GM18519 (cell line): ENCODE measurements at regions not wholly inside any gene's neighbourhood (a gene's known extent, or its start where the extent isn't known, plus 50 kb on each side); places are given as distances from the start of the nearest gene placed in this dataset.

Source experiments
- ATAC-seq: cut with Tn5 transposase; IDR thresholded peaks from one replicate; pipeline ENCODE4 v1.9.1; 2021; ENCODE audit warnings: mild to moderate bottlenecking, moderate library complexity; ENCODE audit not compliant: unreplicated experiment, low FRiP score

GRCh38 chr14:29242755-29243754, 476.5 kb downstream of the FOXG1 start:
- no peak for ATAC-seq

DNA sequence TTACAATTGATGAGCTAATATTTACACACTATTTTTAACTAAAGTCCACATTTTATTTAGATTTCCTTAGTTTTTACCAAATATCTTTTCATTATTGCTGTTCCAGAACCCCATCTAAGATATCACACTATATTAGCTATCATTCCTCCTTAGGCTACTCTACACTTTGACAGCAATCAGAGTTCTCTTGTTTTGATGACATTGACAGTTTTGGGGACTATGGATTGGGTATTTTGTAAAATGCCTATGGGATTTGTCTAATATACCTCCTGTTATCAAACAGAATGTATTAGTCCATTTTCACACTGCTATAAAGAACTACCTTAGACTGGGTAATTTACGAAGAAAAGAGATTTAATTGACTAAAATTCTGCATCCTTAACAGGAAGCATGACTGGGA, 489.1 kb downstream of the FOXG1 start:
- no peak for ATAC-seq

- ATAC-seq: no peak
Measured at GRCh38 chr14:29262979-29263378, 496.4 kb downstream of the FOXG1 start.

DNA sequence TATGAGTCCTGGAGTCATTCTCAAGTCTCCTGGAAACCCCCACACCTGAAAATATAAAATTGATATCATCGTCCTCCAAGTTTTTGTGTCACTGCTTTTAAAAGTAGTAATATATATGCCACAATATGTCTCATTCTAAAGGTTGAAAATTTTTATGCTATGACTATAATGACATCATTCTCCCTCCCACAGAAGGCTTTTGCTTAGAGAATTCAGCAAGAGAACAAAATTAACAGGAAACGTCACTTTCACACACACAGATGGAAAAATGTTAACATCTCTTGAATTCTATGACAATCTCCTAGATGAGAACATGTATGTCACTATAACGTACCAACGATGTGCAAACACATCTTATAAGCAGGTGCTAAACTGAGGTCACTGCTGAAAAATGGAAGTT, 498.3 kb downstream of the FOXG1 start:
- no peak for ATAC-seq

- ATAC-seq: no peak
Measured at GRCh38 chr14:29265852-29266251, 499.3 kb downstream of the FOXG1 start.

- no peak for ATAC-seq
Measured at GRCh38 chr14:29271669-29272068, 505.1 kb downstream of the FOXG1 start.

GRCh38 chr14:29273513-29273912, 506.9 kb downstream of the FOXG1 start:
- ATAC-seq: no peak

DNA sequence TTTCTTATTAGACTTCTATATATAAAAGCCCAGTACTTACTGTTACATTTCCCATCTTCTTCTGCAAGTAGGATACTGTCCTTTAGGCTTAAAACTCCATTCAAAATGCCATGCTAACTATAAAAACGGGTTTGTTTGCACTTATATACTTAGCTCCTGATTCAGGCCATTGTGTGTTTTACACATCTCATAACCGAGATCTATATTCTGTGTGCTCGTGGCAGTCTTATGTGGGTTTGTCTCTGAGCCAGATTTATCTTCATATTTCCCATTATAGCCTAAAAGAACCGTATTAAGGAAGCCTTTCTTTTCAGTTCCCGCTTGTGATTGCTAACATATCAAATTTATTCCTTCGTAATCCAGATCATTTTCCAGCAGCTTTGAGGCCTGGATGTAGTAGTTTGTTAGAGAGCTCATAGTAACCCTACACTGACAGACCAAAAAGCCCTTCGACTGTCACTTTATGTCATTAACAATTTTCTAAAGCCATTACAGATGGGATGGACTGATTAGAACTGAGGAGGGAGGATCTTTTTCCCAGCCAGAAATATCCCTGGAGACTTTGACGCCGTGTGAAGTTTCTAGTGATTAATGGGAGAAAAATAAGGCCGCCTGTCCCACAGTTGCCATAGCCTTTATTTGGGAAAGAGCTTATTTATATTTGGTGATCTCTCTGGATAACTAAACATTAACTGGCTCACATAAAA, 508.5 kb downstream of the FOXG1 start:
- no peak for ATAC-seq

GRCh38 chr14:29278301-29279263, 512.0 kb downstream of the FOXG1 start:
- no peak for ATAC-seq

DNA sequence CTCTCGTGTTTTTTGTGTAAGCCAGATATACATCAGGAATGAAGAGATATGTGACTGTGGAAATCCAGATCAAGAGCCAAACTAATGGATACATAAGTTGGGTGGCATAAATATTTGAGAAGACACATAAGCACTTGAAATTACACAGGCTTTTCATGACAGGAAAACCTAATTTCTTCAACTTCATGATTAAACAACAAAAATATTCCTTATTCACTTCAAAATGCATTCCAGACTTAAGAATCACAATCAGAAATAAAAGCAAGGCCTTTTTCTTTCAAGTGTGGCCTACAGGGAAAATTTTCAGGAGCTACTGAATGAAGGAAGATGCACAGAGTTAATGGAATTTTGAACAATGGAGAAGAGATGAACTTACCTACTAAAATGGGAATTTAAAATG, 515.6 kb downstream of the FOXG1 start:
- ATAC-seq: no peak

DNA sequence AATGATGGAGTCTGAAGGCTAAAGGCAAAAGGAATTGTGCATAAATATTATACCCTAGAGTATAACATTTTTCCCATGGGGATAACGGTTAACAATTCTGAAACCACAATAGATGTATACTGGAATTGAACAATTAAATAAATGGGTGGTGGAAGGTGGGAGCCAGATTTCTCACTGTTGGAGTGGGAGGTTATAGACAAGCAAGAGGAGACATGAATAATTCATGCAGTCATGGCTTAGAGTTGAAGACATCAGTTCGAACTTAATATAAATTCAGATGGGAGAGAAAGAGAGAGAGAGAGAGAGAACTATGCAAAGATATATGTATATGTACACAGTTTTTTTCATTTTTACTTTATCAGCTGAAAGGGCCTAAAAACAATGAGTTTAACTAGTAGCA, 523.9 kb downstream of the FOXG1 start:
- no peak for ATAC-seq

DNA sequence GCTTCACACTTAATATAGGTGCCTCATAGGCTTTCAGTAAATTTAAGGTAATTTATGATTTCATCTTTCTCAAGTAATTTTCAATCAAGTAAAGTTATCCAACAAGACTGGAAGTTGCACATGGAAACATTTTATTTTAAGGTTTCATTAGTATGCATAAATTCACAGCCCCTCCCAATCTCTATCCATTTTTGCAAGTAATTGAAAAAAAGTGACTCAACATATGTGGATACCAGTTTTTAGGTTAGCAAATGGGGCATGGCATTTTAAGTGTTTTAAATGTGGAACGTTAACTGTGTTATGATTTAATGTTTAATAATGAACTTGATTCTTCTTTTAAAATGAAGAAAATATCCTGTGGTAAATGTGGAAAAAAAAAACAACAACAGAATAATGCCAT, 532.8 kb downstream of the FOXG1 start:
- ATAC-seq: no peak

DNA sequence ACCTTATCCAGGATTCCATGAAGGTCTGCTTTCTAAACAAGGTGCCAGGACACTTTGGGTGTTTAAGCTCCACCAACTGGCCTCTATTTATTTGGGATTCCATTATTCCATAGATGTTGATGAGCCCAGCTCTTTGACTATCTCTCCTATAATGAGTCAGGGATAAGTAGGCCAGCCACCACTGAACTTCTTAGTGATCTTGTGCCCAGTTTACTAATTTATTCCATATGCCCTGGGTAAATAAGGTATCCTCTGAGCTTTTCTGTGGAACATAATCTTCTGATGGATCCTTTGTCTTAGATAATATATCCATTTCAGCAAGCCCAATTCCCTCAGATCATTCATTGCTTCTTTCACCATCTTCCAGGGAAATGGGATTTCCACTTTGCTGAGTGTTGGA, 535.0 kb downstream of the FOXG1 start:
- no peak for ATAC-seq

DNA sequence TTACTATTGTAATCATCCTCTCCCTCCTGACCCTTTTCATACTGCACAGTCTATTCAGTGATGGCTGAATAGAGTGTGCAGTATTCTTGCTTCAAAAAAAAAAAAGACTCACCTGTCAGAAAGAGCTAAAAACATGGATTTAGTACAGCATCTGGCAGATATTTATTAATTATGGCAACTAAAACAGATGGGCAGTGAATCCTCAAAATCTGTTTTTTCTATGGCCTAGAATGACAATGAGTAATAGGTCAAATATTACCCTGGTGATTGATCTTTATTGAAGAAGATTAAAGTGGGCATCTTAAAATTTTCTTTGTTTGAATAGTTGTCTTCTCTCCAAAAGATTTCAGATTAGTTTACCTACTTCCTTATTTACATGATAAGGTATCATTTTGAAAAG, 543.6 kb downstream of the FOXG1 start:
- no peak for ATAC-seq

DNA sequence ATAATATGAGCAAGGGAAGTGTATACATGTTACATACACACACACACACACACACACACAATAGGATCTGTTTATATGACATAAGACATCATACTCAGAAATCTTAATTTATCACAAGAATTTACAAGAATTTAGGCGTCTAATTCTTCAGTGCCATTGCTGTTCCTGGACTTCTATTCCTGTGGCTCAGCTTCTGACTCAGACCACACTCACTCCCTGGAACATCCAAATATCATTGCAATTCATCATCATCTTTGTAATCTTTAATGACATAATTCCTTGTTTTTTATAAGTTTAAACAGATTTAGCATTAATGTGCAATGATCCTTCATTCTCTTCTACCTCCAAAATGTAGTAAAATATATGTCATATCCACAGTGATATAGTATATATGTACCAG, 544.2 kb downstream of the FOXG1 start:
- ATAC-seq: no peak

DNA sequence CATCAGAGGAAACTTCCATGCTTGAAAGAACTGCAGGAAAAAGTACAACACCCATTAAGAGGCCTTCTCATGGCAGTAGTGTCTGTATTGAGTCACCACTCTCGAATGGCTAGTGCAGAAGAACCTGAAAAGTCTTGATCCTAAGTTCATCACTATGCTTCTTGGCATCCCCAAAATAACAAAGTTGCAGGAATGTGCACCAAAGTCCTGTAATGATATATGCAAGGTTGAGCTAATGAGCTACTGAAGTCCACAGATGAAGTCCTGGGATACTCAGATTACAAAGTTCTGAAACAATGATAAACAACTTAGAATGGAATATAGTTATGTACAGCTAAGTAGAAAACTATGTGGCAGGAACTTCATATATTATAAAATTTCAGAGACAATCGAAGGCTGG, 545.4 kb downstream of the FOXG1 start:
- ATAC-seq: no peak

- no peak for ATAC-seq
Measured at GRCh38 chr14:29316936-29317335, 550.3 kb downstream of the FOXG1 start.

GRCh38 chr14:29317423-29317822, 550.8 kb downstream of the FOXG1 start:
- no peak for ATAC-seq

DNA sequence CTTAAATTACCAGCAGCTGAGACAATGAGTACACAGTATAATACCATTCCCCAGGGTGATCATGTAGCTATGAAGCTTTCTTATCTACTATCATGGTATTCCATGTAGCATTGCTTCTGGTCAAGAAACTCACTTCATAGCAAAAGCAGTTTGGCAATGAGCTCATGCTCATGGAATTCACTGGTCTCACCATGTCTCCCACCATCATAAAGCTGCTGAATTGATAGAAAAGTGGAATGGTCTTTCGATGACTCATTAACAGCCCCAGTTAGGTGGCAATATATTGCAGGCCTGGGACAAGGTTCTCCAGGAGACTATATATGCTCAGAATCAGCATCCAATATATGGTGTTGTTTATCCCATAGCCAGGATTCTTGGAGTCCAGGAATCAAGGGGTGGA, 553.7 kb downstream of the FOXG1 start:
- ATAC-seq: no peak

DNA sequence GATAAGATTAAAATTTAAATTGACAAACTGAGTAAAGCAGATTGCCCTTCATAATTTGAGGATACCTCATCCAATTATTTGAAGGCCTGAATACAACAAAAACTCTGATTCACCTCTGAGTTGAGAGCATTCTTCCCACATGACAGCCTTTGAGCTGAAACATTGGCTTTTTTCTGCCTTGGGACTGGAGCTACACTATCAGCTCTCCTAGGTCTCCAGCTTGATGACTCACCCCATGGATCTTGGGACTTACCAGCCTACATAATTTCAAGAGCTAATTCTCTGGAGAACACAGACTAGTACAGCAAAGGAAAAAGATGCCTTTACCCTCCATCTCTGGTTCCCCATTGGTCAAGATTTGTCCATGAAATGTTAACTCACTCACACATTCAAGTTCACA, 555.1 kb downstream of the FOXG1 start:
- no peak for ATAC-seq
